ENCODE measurements at regions not wholly inside any gene's neighbourhood (a gene's known extent, or its start where the extent isn't known, plus 50 kb on each side); places are given as distances from the start of the nearest gene placed in this dataset.
A peak's percentile ranks its signal among the peaks of the same experiment; 100 is the strongest.
"Not testable (repeated sequence)": the region's sequence is repeated elsewhere in the genome, so short reads cannot be mapped to it uniquely, and the experiment has no call there.

GRCh38 chr16:87048730-87049115 lies 268.5 kb downstream of the C16orf95 start:
- no peak for DNase-seq (ENCODE audit: low read depth)

GRCh38 chr16:87049216-87049615 lies 268.0 kb downstream of the C16orf95 start:
- not testable (repeated sequence) for DNase-seq (ENCODE audit: low read depth)

GRCh38 chr16:87050142-87050541 lies 267.1 kb downstream of the C16orf95 start:
- no peak for DNase-seq (ENCODE audit: low read depth)

- no peak for DNase-seq (ENCODE audit: low read depth)
These were observed 265.5 kb downstream of the C16orf95 start for GRCh38 chr16:87051526-87052320.

- DNase-seq (ENCODE audit: low read depth): no peak
These were observed 264.7 kb downstream of the C16orf95 start for GRCh38 chr16:87052506-87052905.

- no peak for DNase-seq (ENCODE audit: low read depth)
These were observed 263.9 kb downstream of the C16orf95 start for GRCh38 chr16:87053016-87053982.

GRCh38 chr16:87054154-87054553 lies 263.0 kb downstream of the C16orf95 start:
- no peak for DNase-seq (ENCODE audit: low read depth)

- no peak for DNase-seq (ENCODE audit: low read depth)
These were observed 262.3 kb downstream of the C16orf95 start for GRCh38 chr16:87054856-87055255.

GRCh38 chr16:87056083-87056482 lies 261.1 kb downstream of the C16orf95 start:
- peak; percentile 40 for DNase-seq (ENCODE audit: low read depth)

GRCh38 chr16:87056551-87056950 lies 260.6 kb downstream of the C16orf95 start:
- DNase-seq (ENCODE audit: low read depth): no peak

GRCh38 chr16:87057211-87057881 lies 259.8 kb downstream of the C16orf95 start:
- no peak for DNase-seq (ENCODE audit: low read depth)

GRCh38 chr16:87057951-87058560 lies 259.1 kb downstream of the C16orf95 start:
- no peak for DNase-seq (ENCODE audit: low read depth)

- DNase-seq (ENCODE audit: low read depth): no peak
These were observed 258.4 kb downstream of the C16orf95 start for GRCh38 chr16:87058728-87059250.

- DNase-seq (ENCODE audit: low read depth): peak; percentile 45
These were observed 256.9 kb downstream of the C16orf95 start for GRCh38 chr16:87060034-87060986.

- no peak for DNase-seq (ENCODE audit: low read depth)
These were observed 255.8 kb downstream of the C16orf95 start for GRCh38 chr16:87061243-87061920.

GRCh38 chr16:87062569-87063442 lies 254.4 kb downstream of the C16orf95 start:
- peak; percentile 76 for DNase-seq (ENCODE audit: low read depth)

- no peak for DNase-seq (ENCODE audit: low read depth)
These were observed 253.6 kb downstream of the C16orf95 start for GRCh38 chr16:87063543-87063942.

- DNase-seq (ENCODE audit: low read depth): no peak
These were observed 252.3 kb downstream of the C16orf95 start for GRCh38 chr16:87064731-87065445.
